ENCODE measurements at regions not wholly inside any gene's neighbourhood (a gene's known extent, or its start where the extent isn't known, plus 50 kb on each side); places are given as distances from the start of the nearest gene placed in this dataset.

GRCh38 chrX:125709074-125709473 is 389.4 kb downstream of the TEX13C start:
- TF ChIP-seq CTCF (IDR thresholded peaks at IDR 0.05) (no peak), POLR2A (IDR thresholded peaks at IDR 0.05) (no peak), POLR2AphosphoS5 (IDR thresholded peaks at IDR 0.05) (no peak), EP300 (IDR thresholded peaks at IDR 0.05) (no peak)
